Neural crest cell (in vitro differentiated cells): ENCODE measurements at regions not wholly inside any gene's neighbourhood (a gene's known extent, or its start where the extent isn't known, plus 50 kb on each side); places are given as distances from the start of the nearest gene placed in this dataset.

ENCODE experiments used
- DNase-seq: peaks from one replicate; pipeline ENCODE4 v3.0.0; 2021; ENCODE audit warnings: low read depth, mixed read lengths, low spot score
- H3K27ac Mint-ChIP-seq: one replicate; pipeline ENCODE4 v1.8.0; 2021; ENCODE audit warnings: mild to moderate bottlenecking, mixed read lengths; ENCODE audit not compliant: unreplicated experiment
- H3K27me3 Mint-ChIP-seq: 2 replicates; pipeline ENCODE4 v1.8.0; 2021; ENCODE audit warnings: low read depth, mild to moderate bottlenecking, mixed read lengths
- H3K36me3 Mint-ChIP-seq: 2 replicates; pipeline ENCODE4 v1.8.0; 2021; ENCODE audit warnings: low read depth, mild to moderate bottlenecking, mixed read lengths
- H3K4me1 Mint-ChIP-seq: 2 replicates; pipeline ENCODE4 v1.8.0; 2021; ENCODE audit warnings: mixed read lengths
- H3K4me3 Mint-ChIP-seq: one replicate; pipeline ENCODE4 v1.8.0; 2021; ENCODE audit warnings: mild to moderate bottlenecking, mixed read lengths
- H3K9me3 Mint-ChIP-seq: 2 replicates; pipeline ENCODE4 v1.8.0; 2021; ENCODE audit warnings: mixed read lengths
- CTCF ChIP-seq: fragments of 200-600 bp; sonication (generic); conservative IDR thresholded peaks from 2 replicates; pipeline ENCODE4 v1.5.0; 2021; ENCODE audit warnings: antibody characterized with exemption, mild to moderate bottlenecking

- peaks cover 13% of the 10 kb centered on the region for H3K9me3 Mint-ChIP-seq
- no peak overlapping the region for H3K27ac Mint-ChIP-seq
- no peak for DNase-seq
- H3K27me3 Mint-ChIP-seq, result no peaks in the 10 kb centered on the region
- TF ChIP-seq CTCF, result no peak
- H3K4me3 Mint-ChIP-seq, result no peak overlapping the region
- no peaks in the 10 kb centered on the region for H3K36me3 Mint-ChIP-seq
- peaks cover 4% of the 10 kb centered on the region for H3K4me1 Mint-ChIP-seq
Measured at GRCh38 chr2:240224676-240225075, 84.2 kb upstream of the OTOS start.

GRCh38 chr2:240225131-240225530 lies 84.7 kb upstream of the OTOS start:
- Mint-ChIP-seq H3K27ac (no peak overlapping the region), H3K27me3 (no peaks in the 10 kb centered on the region), H3K36me3 (no peaks in the 10 kb centered on the region), H3K4me3 (no peak overlapping the region), H3K9me3 (peaks cover 13% of the 10 kb centered on the region), H3K4me1 (peaks cover 4% of the 10 kb centered on the region)
- no peak for DNase-seq
- no peak for TF ChIP-seq CTCF

- TF ChIP-seq CTCF, result no peak
- Mint-ChIP-seq H3K4me1 (peaks cover under 1% of the 10 kb centered on the region), H3K36me3 (no peaks in the 10 kb centered on the region), H3K9me3 (peaks cover 13% of the 10 kb centered on the region), H3K27ac (no peak overlapping the region), H3K27me3 (no peaks in the 10 kb centered on the region), H3K4me3 (no peak overlapping the region)
- DNase-seq, result no peak
Measured at GRCh38 chr2:240225660-240226475, 85.4 kb upstream of the OTOS start.

- Mint-ChIP-seq H3K36me3 (no peaks in the 10 kb centered on the region), H3K4me3 (no peak overlapping the region), H3K27ac (no peak overlapping the region), H3K4me1 (no peaks in the 10 kb centered on the region), H3K9me3 (peaks cover 13% of the 10 kb centered on the region), H3K27me3 (no peaks in the 10 kb centered on the region)
- TF ChIP-seq CTCF, result no peak
- no peak for DNase-seq
Measured at GRCh38 chr2:240226672-240227537, 86.4 kb upstream of the OTOS start.

GRCh38 chr2:240227538-240228428 lies 87.3 kb upstream of the OTOS start:
- Mint-ChIP-seq H3K4me1 (no peaks in the 10 kb centered on the region), H3K4me3 (no peak overlapping the region), H3K9me3 (peaks cover 12% of the 10 kb centered on the region), H3K36me3 (no peaks in the 10 kb centered on the region), H3K27me3 (no peaks in the 10 kb centered on the region), H3K27ac (no peak overlapping the region)
- no peak for TF ChIP-seq CTCF
- DNase-seq, result no peak
